CD4-positive, alpha-beta T cell treated with Interleukin-4 for 4 hours (primary cell): ENCODE measurements at regions not wholly inside any gene's neighbourhood (a gene's known extent, or its start where the extent isn't known, plus 50 kb on each side); places are given as distances from the start of the nearest gene placed in this dataset.
"Not testable (repeated sequence)": the region's sequence is repeated elsewhere in the genome, so short reads cannot be mapped to it uniquely, and the experiment has no call there.

ENCODE experiments used
- DNase-seq: peaks from one replicate; pipeline ENCODE4 v3.0.0-alpha.2; 2020

DNA sequence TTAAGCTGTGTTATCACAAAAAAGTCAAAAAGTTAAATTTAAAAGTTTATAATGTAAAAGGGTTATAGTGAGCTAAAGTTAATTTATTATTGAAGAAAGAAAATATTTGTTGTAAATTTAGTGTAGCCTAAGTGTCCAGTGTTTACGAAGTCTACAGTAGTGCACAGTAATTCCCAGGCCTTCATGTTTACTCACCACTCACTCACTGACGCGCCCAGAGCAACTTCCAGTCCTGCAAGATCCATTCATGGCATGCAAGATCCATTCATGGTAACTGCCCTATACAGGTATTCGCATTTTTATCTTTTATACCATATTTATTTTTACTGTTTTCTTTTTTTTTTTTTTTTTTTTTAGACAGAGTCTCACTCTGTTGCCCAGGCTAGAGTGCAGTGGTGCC lies 69.5 kb downstream of the TPRA1 start:
- no peak for DNase-seq

DNA sequence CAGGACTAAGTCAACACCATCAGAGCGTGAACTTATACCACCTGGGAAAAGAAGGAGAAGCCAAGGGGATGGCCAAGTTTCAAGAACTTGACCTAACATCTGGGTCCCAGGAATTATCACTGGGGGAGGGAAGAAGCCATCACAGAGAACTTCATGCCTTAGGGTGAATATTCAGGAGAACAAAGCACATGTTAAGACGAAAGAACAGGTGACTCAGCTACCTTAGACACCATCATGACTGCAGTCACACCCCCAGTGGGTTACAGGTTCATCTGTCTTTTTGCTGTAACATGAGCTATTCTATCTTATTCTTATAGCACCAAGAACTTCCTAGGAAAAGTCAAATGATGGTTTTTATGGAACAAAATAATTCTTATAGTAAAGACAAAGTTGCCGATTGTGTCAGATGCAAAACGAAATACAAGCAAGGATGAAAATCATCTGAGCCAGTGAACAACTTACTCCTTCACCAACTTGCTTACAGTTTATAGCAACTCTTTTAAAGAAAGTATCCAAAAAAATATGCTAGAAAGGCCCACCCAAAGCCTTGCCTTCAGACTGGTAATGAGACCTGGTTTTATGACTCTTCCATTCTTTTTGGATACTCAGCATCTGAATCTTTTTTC lies 72.0 kb downstream of the TPRA1 start:
- no peak for DNase-seq

DNA sequence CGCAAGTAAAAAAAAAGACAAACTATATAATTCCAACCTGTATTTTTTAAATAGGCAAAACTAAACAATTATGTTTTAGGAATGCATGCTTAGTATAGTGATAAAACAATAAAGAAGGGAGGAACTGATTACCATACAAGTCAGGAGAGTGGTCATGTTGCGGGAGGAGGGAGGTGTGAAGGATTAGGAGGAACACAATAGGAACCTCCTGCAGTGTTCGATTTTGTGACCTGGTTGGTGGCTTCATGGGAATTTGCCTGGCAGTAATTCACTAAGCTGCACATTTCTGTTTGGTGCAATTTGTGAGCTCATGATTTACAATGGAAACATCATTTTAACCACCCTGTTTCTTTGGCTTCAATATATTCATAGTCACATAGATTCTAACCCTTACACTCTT lies 78.3 kb downstream of the TPRA1 start:
- no peak for DNase-seq

DNA sequence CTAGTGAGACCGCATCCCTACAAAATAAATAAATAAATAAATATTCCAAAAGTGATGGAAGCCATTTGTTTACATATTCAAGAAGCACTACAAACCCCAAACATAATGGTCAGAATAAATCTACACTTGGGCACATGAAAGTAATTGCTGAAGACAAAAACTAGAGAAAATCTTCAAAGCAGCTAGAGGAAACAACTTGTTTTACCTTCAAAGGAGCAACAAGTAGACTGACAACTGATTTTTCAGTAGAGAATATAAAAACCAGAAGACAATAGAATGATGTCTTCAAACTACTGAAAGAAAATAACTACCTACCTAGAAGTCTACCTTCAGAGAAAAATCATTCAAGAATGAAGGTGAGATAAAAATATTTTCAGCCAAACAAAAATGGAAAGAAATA lies 89.4 kb downstream of the TPRA1 start:
- no peak for DNase-seq

DNA sequence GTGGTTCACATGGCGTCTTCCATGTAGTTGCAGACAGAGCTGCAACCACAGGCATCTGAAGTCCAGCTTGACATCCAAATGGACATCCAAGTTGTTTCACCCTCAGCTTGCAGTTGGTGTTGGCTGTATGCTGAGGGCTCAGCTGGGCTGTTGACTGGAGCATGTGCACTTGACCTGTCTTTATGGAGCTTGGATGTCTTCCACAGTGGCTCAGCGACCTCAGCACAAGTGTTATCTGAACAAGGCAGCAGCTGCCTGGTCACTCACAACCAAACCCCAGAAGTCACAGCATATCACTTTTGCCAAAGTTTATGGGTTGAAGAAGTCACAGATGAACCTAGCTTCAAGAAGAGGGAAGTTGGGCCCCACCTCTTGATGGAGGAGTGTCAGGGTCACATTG lies 92.9 kb downstream of the TPRA1 start:
- DNase-seq: no peak

DNA sequence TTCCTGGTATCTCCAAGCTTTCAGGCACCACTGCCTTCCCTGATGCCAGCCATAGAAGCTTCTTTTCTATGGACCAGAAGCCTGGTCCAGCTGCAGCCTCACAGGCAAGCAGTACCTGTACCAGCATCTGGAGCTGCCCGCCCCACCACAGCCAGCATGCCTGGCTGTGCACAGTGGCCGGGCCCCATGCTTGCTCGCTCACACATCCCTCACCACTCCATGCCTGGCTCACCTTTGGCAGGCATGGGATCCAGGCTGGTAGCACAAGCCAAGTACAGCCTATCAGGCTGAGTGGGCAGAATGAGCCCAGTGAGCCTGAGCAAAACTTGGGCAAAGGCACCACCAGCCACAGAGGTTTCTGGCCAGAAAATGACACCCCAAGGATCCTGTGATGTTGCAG lies 93.4 kb downstream of the TPRA1 start:
- DNase-seq: no peak

DNA sequence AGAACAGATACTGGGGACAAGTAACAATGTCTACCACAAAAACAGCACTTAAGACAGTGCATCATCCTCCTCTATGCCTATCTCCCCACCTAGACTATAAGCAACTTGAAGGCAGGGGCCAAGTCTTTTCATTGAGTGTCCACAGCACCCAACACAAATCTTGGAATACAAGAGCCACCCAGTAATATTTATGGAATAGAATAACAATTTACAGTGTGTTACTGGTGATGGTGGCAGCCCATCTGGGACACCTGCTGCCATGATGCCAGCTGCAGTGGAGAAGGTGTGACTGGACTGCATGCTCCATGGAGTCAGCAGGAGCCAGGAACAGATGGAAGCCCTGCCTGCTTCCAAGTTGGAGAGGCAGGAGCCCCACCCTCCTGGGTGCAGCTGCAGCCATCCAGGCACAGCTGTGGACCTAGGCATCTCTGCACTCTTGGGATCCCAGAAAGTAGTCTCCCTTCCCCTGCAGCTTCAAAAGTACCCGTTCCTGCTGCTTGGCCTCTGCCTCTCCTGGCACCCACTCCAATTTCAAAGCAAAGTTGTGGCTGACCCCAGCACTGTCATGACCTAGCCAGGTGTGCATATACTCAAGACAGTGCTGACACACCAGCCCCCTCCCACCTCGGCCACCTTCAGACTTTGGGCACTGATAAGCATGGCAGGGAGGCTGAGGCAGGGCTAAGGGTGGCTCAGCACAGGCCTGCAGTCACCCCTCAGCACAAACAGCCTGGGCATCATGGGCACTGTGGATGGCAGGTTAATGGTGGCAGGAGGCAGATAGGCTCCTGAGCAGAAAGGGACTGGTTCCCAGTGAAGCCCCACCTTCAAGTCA lies 94.5 kb downstream of the TPRA1 start:
- no peak for DNase-seq

DNA sequence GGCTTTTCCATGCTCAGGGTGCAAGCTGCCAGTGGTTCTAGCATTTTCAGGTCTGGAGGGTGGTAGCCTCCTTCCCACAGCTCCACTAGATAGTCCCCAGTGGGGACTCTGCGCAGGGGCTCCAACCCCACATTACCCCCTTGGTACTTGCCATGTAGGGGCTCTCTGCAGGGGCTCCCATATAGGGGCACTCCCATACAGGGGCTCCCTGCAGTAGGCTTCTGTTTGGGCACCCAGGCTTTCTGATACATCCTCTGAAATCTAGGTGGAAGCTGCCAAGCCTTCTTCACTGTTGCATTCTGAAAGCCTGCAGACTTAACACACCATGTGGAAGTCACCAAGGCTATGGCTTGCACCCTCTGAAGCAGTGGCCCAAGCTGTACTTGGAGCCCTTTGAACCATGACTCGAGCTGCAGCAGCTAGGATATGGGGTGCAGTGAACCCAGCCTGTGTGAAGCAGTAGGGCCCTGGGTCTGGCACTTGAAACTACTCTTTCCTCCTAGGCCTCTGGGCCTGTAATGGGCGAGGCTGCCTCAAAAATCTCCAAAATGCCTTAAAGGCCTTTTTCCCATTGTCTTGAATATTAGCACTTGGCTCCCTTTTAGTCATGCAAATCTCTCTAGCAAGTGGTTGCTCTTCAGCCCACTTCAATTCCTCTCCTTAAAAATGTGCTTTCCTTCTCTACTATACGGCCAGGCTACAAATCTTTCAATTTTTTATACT lies 96.4 kb downstream of the TPRA1 start:
- DNase-seq: no peak

DNA sequence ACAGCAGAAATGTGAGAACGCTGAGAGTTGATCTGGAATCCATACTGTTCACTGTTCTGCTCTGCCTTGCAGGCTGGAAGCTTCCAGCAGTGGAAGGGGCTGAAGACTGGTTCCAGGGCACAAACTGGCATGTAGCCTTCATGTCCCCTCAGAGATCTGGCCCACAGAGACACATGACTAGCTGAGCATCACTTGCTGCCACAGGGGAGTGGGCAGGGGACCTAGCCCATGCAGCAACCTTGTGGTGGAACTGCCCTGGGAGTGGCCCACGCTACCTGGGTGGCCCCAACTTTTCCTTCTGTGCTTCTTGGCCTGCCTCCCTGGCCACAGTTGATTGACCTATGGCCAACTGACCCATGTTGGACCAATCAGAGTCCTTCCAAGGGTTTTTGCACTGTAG lies 98.1 kb downstream of the TPRA1 start:
- DNase-seq: no peak

DNA sequence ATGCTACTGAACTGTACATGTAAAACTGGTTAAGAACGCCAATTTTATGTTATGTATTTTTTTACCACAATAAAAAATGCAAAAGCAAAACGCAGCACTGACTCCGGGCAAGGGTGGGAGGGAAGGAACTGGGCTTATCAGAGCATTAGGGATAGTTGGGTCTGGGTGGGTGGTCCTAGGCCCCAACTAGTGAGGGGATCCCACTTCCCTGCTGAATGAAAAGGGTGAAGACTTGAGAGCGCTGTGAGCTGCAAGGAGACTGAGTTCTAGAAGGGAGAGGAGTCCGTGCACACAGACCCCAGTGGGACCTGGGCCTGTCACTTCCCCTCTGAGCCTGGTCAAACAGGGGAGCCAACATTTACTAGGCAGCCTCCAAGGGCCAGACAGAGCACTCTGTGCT lies 98.6 kb downstream of the TPRA1 start:
- no peak for DNase-seq

DNA sequence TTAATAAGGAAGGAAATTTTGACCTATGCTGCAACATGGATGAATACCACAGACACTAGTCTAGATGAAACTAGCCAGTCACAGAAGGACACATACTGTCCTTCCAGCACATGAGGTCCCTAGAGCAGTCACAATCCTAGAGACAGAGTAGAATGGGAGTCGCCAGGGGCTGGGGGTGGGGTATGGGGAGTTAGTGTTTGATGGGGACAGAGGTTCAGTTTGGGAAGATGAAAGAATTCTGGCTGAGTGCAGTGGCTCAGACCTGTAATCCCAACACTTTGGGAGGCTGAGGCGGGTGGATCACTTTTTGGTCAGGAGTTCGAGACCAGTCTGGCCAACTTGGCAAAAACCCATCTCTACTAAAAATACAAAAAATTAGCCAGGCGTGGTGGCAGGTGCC lies 99.2 kb downstream of the TPRA1 start:
- no peak for DNase-seq

DNA sequence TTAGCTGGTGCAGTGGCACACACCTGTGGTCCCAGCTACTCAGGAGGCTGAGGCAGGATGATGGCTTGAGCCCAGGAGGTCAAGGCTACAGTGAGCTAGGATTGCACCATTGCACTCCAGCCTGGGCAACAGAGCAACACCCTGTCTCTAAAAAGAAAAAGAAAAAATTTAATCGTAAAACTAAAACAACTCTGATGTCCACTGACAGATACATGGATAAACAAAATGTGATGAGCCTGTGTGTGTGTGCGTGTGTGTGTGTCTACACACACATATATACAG lies 99.6 kb downstream of the TPRA1 start:
- DNase-seq: not testable (repeated sequence)

DNA sequence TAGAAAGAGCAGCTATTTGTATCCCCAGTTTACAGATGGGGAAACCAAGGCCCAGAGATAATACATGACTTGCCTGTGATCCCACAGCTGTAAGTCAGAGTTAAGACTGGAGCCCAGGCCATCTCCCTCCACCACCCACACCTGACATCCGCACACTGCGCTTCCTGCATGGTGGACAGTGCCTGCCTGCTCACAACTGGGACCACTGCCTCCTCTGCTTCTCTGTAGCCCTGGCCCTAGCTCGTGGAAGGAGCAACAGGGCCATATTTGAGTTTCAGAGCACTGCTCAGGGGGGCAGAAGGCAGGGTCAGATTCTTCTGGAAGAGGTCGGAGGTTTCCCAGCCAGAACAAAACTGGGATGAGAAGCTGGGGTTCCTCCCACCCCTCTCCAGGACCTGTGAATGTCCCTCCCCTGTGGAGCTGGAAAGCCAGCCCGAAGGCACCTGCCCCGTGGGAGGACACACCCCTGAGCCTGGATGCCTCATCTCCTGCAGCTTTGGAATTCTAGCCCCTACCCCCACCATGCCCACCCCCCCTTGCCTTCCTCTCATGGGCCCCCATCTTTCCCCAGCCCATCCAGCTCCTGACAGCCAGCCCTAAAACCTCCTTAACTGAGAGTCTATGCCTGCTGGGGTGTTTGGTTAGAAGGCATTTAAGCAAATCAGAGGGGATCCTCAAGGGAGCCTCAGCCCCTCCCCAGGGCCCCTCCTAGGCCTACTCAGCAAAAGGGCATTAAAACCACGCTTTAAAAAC lies 100.1 kb downstream of the TPRA1 start:
- no peak for DNase-seq

DNA sequence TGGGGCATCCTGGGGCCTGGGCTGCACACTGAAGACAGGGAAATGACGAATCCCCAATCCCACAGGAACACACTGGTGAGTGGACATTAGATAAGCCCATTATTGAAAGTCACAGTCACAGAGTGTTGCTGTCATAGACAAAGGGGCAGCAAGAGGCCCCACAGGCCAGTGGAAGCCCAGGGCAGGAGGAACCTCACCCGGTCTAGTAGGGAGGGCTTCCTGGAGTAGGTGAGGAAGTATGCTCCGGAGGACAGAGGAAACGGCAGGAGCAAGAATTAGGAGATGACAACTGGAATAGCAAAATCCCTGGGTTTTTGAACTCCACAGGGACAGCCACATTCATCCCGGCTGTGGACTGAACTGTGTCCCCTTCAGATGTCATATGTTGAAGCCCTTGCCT lies 101.2 kb downstream of the TPRA1 start:
- no peak for DNase-seq

DNA sequence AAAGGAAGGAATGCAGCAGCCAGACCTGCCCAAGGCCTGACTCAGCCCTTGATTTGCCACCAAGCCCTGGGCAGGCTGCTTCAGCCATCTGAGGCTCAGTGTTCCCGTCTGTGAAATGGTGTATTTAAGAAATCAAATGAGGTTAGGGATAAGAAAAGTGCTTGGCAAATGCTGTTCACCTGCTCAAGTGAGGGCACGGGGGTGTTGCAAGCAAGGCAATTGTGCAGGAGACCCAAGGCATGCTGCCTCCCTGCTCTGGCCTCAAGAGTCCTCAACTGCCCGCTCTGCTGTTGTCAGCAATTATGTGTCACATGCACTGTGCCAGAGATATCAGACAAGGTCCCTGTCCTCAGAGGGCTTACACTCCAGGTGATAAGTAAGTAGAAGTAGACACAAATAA lies 101.8 kb downstream of the TPRA1 start:
- no peak for DNase-seq

DNA sequence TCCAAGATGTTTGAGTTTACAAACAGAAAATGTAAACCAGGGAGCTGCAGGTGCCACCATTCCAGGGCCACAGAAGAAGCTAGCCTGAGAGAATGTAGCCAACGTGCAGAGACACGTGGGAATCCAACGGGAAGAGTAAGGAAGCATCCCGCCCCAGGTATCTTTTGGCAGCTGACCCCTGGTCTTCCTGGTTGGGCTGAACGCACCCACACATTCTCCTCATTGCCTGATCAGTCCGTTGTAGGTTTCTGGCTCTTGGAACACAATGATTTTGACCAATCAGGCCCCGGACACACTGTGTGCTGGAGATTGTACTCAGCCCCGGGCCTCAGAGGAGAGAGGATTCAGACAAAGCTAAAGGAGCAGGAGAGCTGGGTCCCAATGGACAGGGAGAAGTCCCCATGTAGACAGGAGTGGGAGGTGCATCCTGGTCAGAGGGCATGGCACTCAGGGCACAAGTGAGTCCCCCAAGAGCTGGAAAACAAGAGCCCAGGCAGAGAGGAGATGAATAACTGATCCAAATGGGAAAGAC lies 102.3 kb downstream of the TPRA1 start:
- no peak for DNase-seq

DNA sequence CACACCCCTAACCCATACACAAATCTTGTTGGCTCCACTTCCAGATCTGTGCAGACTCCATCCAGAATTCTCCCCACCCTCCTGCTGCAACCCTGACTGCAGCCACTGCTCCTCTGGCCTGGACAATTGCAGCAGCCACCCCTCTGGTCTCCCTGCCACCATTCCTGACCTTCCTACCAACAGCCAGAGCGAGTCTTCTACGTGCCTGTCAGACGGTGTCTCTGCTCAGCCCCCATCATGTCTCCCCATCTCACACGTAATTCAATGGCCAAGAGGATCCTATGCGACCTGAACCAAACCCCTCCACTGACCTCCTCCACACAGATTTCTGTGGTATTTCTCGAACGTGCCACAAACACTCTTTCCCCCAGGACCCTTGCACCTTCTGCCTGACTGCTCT lies 103.3 kb downstream of the TPRA1 start:
- DNase-seq: no peak

DNA sequence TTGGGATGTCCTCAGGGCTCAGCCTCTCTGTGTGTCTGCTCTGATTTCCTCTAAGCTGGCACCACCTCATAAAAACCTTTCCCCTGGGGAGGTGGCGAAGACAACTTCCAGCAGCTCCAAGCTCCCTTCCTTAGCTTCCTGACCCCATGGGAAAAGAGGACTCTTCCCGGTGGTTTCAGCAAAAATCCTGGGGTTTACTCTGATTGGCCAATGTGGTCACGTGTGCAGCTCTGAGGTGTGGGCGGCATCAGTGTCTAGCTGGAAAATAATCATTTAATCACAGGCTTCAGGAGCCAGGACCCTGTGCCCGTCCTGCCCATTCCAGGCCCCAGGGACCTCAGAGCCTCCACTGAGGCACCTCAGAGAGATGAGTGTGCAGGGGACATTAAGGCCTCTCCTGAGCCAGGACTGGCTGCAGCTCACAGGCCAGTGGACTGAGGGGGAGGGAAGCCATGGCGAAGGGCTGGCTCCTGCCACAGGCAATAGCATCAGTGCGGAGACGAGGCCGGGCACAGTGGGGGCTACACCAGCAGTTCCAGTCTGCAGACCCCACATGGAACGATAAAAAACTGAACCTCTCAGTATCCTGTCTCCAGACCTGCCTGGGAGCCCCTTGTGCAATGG lies 104.1 kb downstream of the TPRA1 start:
- no peak for DNase-seq

DNA sequence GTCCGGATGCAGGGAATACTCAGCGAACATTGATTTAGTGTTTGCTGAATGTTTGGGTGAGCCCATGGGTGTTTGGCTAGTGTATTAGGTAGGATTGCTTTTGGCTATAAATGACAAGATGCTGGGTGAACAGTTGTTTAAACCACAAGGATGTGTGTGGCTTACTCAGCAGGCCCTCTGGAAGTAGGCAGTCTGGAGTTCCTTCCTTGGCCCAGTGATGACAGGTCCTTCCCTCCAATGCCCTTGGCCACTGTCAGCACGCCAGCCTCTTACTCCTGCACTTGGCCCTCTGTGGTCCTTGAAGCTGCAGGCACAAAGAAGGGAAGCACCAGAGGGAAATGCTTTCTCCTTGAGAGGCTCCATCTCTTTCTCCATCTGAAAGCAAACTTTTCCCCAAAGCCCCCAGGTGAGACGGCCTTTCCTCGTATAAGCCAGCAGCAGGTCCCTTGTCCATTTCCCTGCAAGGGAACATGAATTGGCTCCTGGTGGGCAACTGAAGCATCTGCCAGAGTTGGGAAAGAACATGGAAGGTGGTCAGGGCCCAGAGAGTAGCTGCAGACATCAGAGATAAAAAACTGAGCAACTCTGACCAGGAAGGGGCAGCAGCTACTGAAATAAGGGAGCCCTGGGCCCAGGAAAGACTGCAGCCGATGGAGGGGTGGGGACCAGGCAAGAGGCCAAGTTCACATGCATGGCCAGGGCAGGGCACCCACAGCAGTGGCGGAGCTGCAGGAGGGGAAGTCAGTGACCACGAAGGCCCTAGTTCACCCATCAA lies 105.0 kb downstream of the TPRA1 start:
- DNase-seq: no peak

DNA sequence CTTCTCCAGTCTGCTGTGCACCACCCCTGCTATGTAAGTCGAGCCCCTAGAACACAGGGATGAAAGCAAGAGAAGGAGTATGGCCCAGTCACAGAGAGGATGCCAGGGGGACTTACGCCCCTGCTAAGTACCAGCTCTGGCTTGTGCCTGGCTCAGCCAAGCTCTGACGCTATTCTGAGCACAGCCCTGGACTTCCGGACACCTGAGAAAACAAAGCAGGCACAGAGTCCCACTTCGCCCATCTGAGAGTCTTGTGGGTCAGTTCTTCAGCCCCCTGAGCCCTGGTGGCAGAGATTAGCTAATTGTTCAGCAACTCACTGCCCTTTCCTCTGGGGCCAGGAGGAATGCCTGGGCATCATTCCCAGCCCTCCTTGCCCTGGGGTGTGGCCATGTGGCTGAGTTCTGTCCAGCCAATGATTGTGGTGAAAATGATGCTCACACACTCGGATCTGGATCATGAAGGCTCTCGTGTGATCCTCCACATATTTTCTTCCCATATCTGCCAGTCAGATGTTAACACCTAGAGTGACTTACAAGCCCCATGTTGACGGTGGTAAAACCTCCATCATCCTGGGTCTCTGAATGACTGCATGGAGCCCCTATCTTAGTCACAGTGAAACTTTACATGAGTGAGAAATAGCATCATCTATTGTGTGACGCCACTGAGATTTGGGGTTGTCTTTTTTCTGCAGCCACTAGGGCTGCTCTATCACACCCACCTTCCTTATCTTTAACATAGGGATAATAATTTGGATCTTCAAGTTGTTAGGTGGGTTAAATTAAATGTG lies 105.7 kb downstream of the TPRA1 start:
- no peak for DNase-seq

DNA sequence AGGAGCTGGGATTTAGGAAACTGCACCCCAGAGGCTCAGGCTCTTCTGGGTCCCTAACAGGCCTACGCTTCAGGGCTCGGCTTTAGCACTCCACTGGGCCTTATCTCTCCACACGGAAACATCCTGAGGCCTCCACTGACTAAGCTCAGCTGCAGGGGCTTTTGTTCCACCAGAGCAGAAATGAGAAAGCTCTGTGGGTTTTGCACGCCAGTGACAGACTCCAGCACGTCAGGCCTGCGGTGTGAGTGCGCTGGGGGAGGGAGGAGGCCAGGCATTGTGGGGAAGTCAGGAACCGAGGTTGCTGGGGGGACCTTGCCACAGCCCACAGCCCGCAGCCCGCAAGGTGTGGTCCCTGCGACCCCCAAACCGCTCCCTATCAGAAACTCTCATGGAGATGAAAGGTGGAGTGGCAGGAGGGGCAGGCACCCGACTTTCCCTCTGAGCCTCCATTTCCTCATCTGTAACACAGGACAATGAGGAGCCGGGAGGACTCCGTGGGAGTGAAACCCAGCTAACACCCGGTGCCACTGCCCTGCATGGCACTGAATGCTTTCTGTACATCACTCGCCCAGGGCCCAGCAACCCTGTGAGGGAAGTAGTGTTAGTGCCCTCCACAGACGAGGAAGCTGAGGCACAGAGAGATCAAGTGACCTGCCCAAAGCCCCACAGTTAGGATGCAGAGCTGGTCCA lies 106.5 kb downstream of the TPRA1 start:
- no peak for DNase-seq
